IMR-90 (cell line): ENCODE measurements at regions not wholly inside any gene's neighbourhood (a gene's known extent, or its start where the extent isn't known, plus 50 kb on each side); places are given as distances from the start of the nearest gene placed in this dataset.

Experiments
- ATAC-seq: fragments of 200-7000 bp; cut with Tn5 transposase; 2 replicates; pipeline ENCODE4 v1.9.1; 2020; ENCODE audit warnings: low read depth, mild to moderate bottlenecking, moderate library complexity
- BruUV-seq: library from RNA; stranded (reverse); fragments of 400-500 nt; replicated peaks from 2 replicates; lab custom pipeline; 2021; lab: Mats Ljungman, UMichigan
- CTCF ChIA-PET: fragments of 300-600 bp; formaldehyde crosslinking; extraction: SDS; loops from one replicate; lab custom pipeline; 2021; ENCODE audit warnings: antibody characterized with exemption; lab: Yijun Ruan, JAX
- POLR2A ChIA-PET: fragments of 300-600 bp; sonication (Branson Sonifier 250); formaldehyde crosslinking; loops from one replicate; lab custom pipeline; 2022; ENCODE audit warnings: antibody characterized with exemption; ENCODE audit not compliant: unreplicated experiment; lab: Charles Lee
- DNase-seq: peaks from one replicate; pipeline ENCODE4 v3.0.0; 2013
- H2AFZ ChIP-seq: replicated peaks from 2 replicates; pipeline ENCODE3; 2013; ENCODE audit warnings: low read length, mild to moderate bottlenecking; ENCODE audit not compliant: poor library complexity
- H2AK5ac ChIP-seq: 2 replicates; pipeline ENCODE4 v1.6.1; 2013; ENCODE audit warnings: low read depth, low read length, inconsistent platforms
- H2AK9ac ChIP-seq: replicated peaks from 2 replicates; pipeline ENCODE3; 2013; ENCODE audit warnings: mild to moderate bottlenecking, low read depth, low read length, moderate library complexity; ENCODE audit not compliant: poor library complexity
- H2BK120ac ChIP-seq: 2 replicates; pipeline ENCODE4 v1.6.1; 2013; ENCODE audit warnings: low read depth, low read length, inconsistent platforms
- H2BK15ac ChIP-seq: 3 replicates; pipeline ENCODE4 v1.6.1; 2013; ENCODE audit warnings: low read depth, low read length, inconsistent platforms
- H2BK20ac ChIP-seq: 2 replicates; pipeline ENCODE4 v1.6.1; 2013; ENCODE audit warnings: low read depth, mild to moderate bottlenecking, inconsistent platforms, low read length, moderate library complexity
- H2BK5ac ChIP-seq: 2 replicates; pipeline ENCODE4 v1.6.1; 2013; ENCODE audit warnings: mild to moderate bottlenecking, low read depth, low read length, inconsistent platforms; ENCODE audit not compliant: poor library complexity, severe bottlenecking
- H3K14ac ChIP-seq: replicated peaks from 2 replicates; pipeline ENCODE4 v1.6.1; 2013; ENCODE audit warnings: low read depth, low read length, inconsistent platforms
- H3K18ac ChIP-seq: 2 replicates; pipeline ENCODE4 v1.6.1; 2013; ENCODE audit warnings: low read depth, low read length, control low read depth
- H3K23ac ChIP-seq: 2 replicates; pipeline ENCODE4 v1.6.1; 2013; ENCODE audit warnings: low read depth, low read length, inconsistent platforms
- H3K27ac ChIP-seq: 2 replicates; pipeline ENCODE4 v1.5.1; 2013; ENCODE audit warnings: mild to moderate bottlenecking, control low read depth, low read length; ENCODE audit not compliant: insufficient read depth
- H3K27me3 ChIP-seq: 2 replicates; pipeline ENCODE4 v1.6.1; 2013; ENCODE audit warnings: low read length; ENCODE audit not compliant: control insufficient read depth, insufficient read depth
- H3K36me3 ChIP-seq: 2 replicates; pipeline ENCODE4 v1.6.1; 2013; ENCODE audit warnings: low read length, mixed read lengths; ENCODE audit not compliant: control insufficient read depth, insufficient read depth
- H3K4ac ChIP-seq: 2 replicates; pipeline ENCODE4 v1.6.1; 2013; ENCODE audit warnings: low read depth, low read length, inconsistent platforms
- H3K4me1 ChIP-seq: 2 replicates; pipeline ENCODE4 v1.6.1; 2013; ENCODE audit warnings: low read length, mixed read lengths; ENCODE audit not compliant: control insufficient read depth, insufficient read depth
- H3K4me2 ChIP-seq: 2 replicates; pipeline ENCODE4 v1.6.1; 2013; ENCODE audit warnings: low read depth, mild to moderate bottlenecking, control low read depth, low read length, moderate library complexity
- H3K4me3 ChIP-seq: 2 replicates; pipeline ENCODE4 v1.5.1; 2013; ENCODE audit warnings: low read depth, mild to moderate bottlenecking, control low read depth, low read length, moderate library complexity; ENCODE audit not compliant: insufficient read depth
- H3K56ac ChIP-seq: 2 replicates; pipeline ENCODE4 v1.6.1; 2013; ENCODE audit warnings: low read length, inconsistent platforms; ENCODE audit not compliant: insufficient read depth; ENCODE audit errors: extremely low read depth
- H3K79me1 ChIP-seq, 2 experiments: 2 replicates each; pipeline ENCODE4 v1.6.1; 2013; ENCODE audit warnings: low read length in 2 of 2, inconsistent platforms in 1 of 2, low read depth in 1 of 2
- H3K9ac ChIP-seq: 2 replicates; pipeline ENCODE4 v1.6.1; 2013; ENCODE audit warnings: low read depth, low read length, control low read depth
- H3K9me1 ChIP-seq: 2 replicates; pipeline ENCODE4 v1.6.1; 2013; ENCODE audit warnings: low read length, inconsistent platforms; ENCODE audit not compliant: insufficient read depth
- H3K9me3 ChIP-seq: 2 replicates; pipeline ENCODE4 v1.6.1; 2013; ENCODE audit warnings: low read length; ENCODE audit not compliant: control insufficient read depth, insufficient read depth
- H4K20me1 ChIP-seq: 2 replicates; pipeline ENCODE4 v1.6.1; 2013; ENCODE audit warnings: low read length, inconsistent platforms; ENCODE audit not compliant: insufficient read depth
- H4K5ac ChIP-seq: 2 replicates; pipeline ENCODE4 v1.6.1; 2013; ENCODE audit warnings: mild to moderate bottlenecking, low read depth, low read length, control low read depth
- H4K8ac ChIP-seq, 2 experiments: 2 replicates each; pipeline ENCODE4 v1.6.1; 2013; ENCODE audit warnings: low read depth in 2 of 2, low read length in 2 of 2, control low read depth in 1 of 2, inconsistent platforms in 1 of 2
- H4K91ac ChIP-seq: 2 replicates; pipeline ENCODE4 v1.6.1; 2013; ENCODE audit warnings: low read depth, low read length, inconsistent platforms; ENCODE audit not compliant: insufficient read depth
- BHLHE40 ChIP-seq: fragments of 150-350 bp; IDR thresholded peaks from 2 replicates; pipeline ENCODE4 v1.6.1; 2016; ENCODE audit warnings: mild to moderate bottlenecking, low read depth, low read length
- FOS ChIP-seq: fragments of 150-350 bp; IDR thresholded peaks from 2 replicates; pipeline ENCODE4 v1.6.1; 2016; ENCODE audit warnings: low read depth, low read length
- MAZ ChIP-seq: IDR thresholded peaks from 2 replicates; pipeline ENCODE4 v1.6.1; 2012; ENCODE audit warnings: low read depth, mild to moderate bottlenecking, low read length, improper control_type of control experiment, moderate library complexity, borderline replicate concordance
- MXI1 ChIP-seq: IDR thresholded peaks from 2 replicates; pipeline ENCODE4 v1.6.1; 2012; ENCODE audit warnings: low read depth, mild to moderate bottlenecking, low read length, moderate library complexity, borderline replicate concordance
- RAD21 ChIP-seq: IDR thresholded peaks from 2 replicates; pipeline ENCODE4 v1.6.1; 2012; ENCODE audit warnings: low read length, improper control_type of control experiment
- RCOR1 ChIP-seq: IDR thresholded peaks from 2 replicates; pipeline ENCODE4 v1.6.1; 2012; ENCODE audit warnings: mild to moderate bottlenecking, low read length, improper control_type of control experiment; ENCODE audit not compliant: insufficient replicate concordance
- SMC3 ChIP-seq: fragments of 150-350 bp; IDR thresholded peaks from 2 replicates; pipeline ENCODE4 v1.6.1; 2016; ENCODE audit warnings: low read depth, mild to moderate bottlenecking, antibody characterized with exemption, low read length, moderate library complexity
- WGBS, 2 experiments: methylation state at CpG; one replicate each; pipeline versions ENCODE4 v1.1.5 to v1.1.7; 2013; ENCODE audit warnings: missing lambda C conversion rate in 2 of 2; ENCODE audit not compliant: insufficient read length in 1 of 2; ENCODE audit errors: extremely low coverage in 2 of 2; 5-methylcytosine and 5-hydroxymethylcytosine counted together
- dilution Hi-C: fragments of 300-500 bp; cut with HindIII; formaldehyde crosslinking; loops from one replicate; pipeline ENCODE4 v1.14.3; 2018; ENCODE audit warnings: low sequenced_read_pairs; ENCODE audit not compliant: unreplicated experiment
- in situ Hi-C: fragments of 300-500 bp; cut with MboI; formaldehyde crosslinking; loops from 3 replicates; pipeline ENCODE4 v1.14.3; 2019; ENCODE audit warnings: low sequenced_read_pairs, inconsistent platforms, mixed read lengths
- intact Hi-C: fragments of 100-400 bp; cut with micrococcal nuclease; formaldehyde crosslinking; loops from 2 replicates; pipeline ENCODE4 v1.10.0; 2022

- no peaks in the 10 kb centered on the region for H3K79me1 ChIP-seq
- no peak overlapping the region for H3K9ac ChIP-seq
- no peak overlapping the region for H3K56ac ChIP-seq
- H3K9me3 ChIP-seq: no peaks in the 10 kb centered on the region
- no peaks in the 10 kb centered on the region for H3K27me3 ChIP-seq
- H2BK5ac ChIP-seq: no peak overlapping the region
- no peaks in the 10 kb centered on the region for H4K20me1 ChIP-seq
- in situ Hi-C loops (no loop called here), dilution Hi-C loops (no loop called here), intact Hi-C loops (no loop called here)
- H3K4me3 ChIP-seq: no peak overlapping the region
- H4K5ac ChIP-seq: no peak overlapping the region
- ATAC-seq: no peak
- H3K14ac ChIP-seq: no peak overlapping the region
- no peak overlapping the region for H2BK20ac ChIP-seq
- no peak overlapping the region for H2AFZ ChIP-seq
- WGBS, 2 experiments: no CpG with 5 or more reads among the region's 6 CpGs
- H4K91ac ChIP-seq: no peak overlapping the region
- POLR2A ChIA-PET: no interaction called here
- H3K23ac ChIP-seq: no peak overlapping the region
- H3K18ac ChIP-seq: no peak overlapping the region
- H3K4ac ChIP-seq: no peak overlapping the region
- no peak overlapping the region for H4K8ac ChIP-seq
- H2BK120ac ChIP-seq: no peak overlapping the region
- no TSS peak for BruUV-seq
- H2AK5ac ChIP-seq: no peak overlapping the region
- no peaks in the 10 kb centered on the region for H3K9me1 ChIP-seq
- no peak overlapping the region for H2BK15ac ChIP-seq
- CTCF ChIA-PET: no interaction called here
- peak; percentile 40 for DNase-seq
- H3K4me2 ChIP-seq: no peak overlapping the region
- H3K36me3 ChIP-seq: no peaks in the 10 kb centered on the region
- no peaks in the 10 kb centered on the region for H3K4me1 ChIP-seq
- TF ChIP-seq MAZ (no peak), MXI1 (no peak), RAD21 (no peak), RCOR1 (no peak), BHLHE40 (no peak), SMC3 (no peak), FOS (no peak)
- H3K27ac ChIP-seq: no peak overlapping the region
- no peak overlapping the region for H2AK9ac ChIP-seq
Observed at GRCh38 chr13:40116008-40116407, 460.5 kb downstream of the COG6 start.
